Lower leg skin (tissue), 3 donors: ENCODE measurements at regions not wholly inside any gene's neighbourhood (a gene's known extent, or its start where the extent isn't known, plus 50 kb on each side); places are given as distances from the start of the nearest gene placed in this dataset.

Experiments
- POLR2A ChIP-seq, 2 donors: fragments of 450-650 bp; IDR thresholded peaks; one replicate each; pipeline ENCODE4 v1.6.1; 2016 to 2017; ENCODE audit warnings: antibody characterized with exemption in 2 of 2, mild to moderate bottlenecking in 1 of 2, moderate library complexity in 1 of 2
- TF ChIP-seq, protein P1 (sequence below), 3 donors: fragments of 450-650 bp; IDR thresholded peaks; one replicate each; pipeline ENCODE4 v1.5.1; 2016; ENCODE audit warnings: antibody characterized with exemption in 3 of 3, mild to moderate bottlenecking in 3 of 3, moderate library complexity in 2 of 3

DNA sequence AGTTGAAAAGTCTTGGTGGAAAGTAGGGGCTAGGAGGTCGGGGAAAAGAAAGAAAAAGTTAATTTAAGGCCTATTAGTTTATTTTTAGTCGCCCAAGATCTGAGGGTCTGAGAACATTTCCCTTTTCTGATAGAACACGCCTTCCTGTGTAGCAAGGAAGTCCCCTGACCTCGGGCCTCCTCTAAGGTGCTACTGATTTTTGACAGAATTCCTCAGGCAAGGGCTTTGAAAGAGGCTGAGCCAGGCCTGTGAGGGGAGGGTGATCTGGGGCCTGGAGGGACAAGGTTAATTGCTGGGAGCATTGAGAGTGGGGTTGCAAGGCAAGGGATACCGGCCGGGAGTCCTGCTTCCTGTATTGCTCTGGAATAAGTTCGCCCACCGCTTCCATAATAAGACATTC lies 131.4 kb upstream of the MYCN start:
- TF ChIP-seq POLR2A (IDR thresholded peaks at IDR 0.05): no peak
- TF ChIP-seq, protein P1, sequence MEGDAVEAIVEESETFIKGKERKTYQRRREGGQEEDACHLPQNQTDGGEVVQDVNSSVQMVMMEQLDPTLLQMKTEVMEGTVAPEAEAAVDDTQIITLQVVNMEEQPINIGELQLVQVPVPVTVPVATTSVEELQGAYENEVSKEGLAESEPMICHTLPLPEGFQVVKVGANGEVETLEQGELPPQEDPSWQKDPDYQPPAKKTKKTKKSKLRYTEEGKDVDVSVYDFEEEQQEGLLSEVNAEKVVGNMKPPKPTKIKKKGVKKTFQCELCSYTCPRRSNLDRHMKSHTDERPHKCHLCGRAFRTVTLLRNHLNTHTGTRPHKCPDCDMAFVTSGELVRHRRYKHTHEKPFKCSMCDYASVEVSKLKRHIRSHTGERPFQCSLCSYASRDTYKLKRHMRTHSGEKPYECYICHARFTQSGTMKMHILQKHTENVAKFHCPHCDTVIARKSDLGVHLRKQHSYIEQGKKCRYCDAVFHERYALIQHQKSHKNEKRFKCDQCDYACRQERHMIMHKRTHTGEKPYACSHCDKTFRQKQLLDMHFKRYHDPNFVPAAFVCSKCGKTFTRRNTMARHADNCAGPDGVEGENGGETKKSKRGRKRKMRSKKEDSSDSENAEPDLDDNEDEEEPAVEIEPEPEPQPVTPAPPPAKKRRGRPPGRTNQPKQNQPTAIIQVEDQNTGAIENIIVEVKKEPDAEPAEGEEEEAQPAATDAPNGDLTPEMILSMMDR (IDR thresholded peaks at IDR 0.05): no peak
